ENCODE measurements at regions not wholly inside any gene's neighbourhood (a gene's known extent, or its start where the extent isn't known, plus 50 kb on each side); places are given as distances from the start of the nearest gene placed in this dataset.

DNA sequence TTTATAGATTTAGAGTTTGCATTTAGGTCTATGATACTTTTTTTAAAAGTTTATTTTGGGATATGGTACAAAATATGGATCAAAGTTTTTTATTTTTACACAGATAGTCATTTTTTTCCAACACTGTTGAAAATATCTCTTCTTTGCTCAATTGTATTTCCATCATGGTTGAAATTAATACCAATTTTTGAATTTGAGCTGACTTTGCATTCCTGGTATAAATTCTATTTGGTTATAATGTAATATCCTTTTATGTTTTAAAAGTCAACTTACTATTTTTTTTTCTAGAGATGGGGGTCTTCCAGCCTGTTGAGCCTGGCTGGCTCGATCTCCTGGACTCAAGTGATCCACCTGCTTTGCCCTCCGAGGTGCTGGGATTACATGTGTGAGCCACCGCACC is 620.1 kb downstream of the OLFM4 start:
- TF ChIP-seq, protein P1, sequence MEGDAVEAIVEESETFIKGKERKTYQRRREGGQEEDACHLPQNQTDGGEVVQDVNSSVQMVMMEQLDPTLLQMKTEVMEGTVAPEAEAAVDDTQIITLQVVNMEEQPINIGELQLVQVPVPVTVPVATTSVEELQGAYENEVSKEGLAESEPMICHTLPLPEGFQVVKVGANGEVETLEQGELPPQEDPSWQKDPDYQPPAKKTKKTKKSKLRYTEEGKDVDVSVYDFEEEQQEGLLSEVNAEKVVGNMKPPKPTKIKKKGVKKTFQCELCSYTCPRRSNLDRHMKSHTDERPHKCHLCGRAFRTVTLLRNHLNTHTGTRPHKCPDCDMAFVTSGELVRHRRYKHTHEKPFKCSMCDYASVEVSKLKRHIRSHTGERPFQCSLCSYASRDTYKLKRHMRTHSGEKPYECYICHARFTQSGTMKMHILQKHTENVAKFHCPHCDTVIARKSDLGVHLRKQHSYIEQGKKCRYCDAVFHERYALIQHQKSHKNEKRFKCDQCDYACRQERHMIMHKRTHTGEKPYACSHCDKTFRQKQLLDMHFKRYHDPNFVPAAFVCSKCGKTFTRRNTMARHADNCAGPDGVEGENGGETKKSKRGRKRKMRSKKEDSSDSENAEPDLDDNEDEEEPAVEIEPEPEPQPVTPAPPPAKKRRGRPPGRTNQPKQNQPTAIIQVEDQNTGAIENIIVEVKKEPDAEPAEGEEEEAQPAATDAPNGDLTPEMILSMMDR (IDR thresholded peaks at IDR 0.05; ENCODE audit: insufficient read depth, low read length, severe bottlenecking), result no peak
- FAIRE-seq, result no peak

DNA sequence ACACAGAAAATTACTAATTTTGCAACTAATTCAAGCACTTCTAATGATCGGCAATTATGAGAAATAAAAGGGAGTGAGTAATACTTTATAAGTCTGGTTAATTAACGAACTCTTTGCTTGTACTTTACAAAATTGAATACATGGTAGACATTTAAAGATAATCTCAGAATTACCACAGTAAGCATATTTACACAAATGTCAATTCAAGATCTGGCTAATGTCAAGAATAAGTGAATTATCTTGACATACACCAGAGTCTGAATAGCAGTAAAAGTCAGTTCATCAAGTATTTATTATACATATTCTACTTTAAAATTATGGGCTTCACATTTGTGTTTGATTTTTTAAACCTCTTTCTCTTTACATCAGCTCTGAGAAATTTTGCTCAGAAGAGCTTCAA is 643.4 kb downstream of the OLFM4 start:
- no peaks in the 10 kb centered on the region for H3K27me3 ChIP-seq (ENCODE audit: control insufficient read depth, insufficient read depth, low read length)
- H3K4me3 ChIP-seq (ENCODE audit: low read depth, low read length), result no peak overlapping the region
- TF ChIP-seq, protein P1 (IDR thresholded peaks at IDR 0.05; ENCODE audit: insufficient read depth, low read length, severe bottlenecking), result no peak
- DNase-seq (ENCODE audit: low read depth) (no peak), FAIRE-seq (no peak)
- no peaks in the 10 kb centered on the region for H3K36me3 ChIP-seq (ENCODE audit: control insufficient read depth, insufficient read depth, low read length)

More for the DNA sequence above, 620.1 kb downstream of the OLFM4 start:
- Histone ChIP-seq H3K4me3 (ENCODE audit: low read depth, low read length) (no peak overlapping the region), H3K27me3 (ENCODE audit: control insufficient read depth, insufficient read depth, low read length) (no peaks in the 10 kb centered on the region), H3K36me3 (ENCODE audit: control insufficient read depth, insufficient read depth, low read length) (no peaks in the 10 kb centered on the region)
- DNase-seq (ENCODE audit: low read depth), result no peak

DNA sequence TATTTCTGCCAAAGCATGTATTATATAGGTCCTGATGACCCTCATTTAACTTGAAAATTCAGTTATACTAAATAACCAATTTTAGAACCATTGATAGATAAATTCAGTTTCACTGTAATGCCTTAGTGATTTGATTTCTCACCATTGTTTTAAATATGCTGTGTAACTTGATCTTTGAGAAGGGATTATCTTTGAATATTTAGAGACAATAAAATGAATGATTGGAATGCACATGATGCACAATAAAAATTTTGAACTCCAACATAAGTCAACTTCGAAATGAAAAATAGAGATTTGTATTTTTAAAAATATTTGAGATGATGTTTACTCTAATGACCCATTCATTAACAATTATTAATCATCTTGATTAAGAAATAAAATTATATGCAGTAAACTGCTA is 654.5 kb downstream of the OLFM4 start:
- FAIRE-seq, result no peak
- TF ChIP-seq, protein P1 (IDR thresholded peaks at IDR 0.05; ENCODE audit: insufficient read depth, low read length, severe bottlenecking), result no peak

DNA sequence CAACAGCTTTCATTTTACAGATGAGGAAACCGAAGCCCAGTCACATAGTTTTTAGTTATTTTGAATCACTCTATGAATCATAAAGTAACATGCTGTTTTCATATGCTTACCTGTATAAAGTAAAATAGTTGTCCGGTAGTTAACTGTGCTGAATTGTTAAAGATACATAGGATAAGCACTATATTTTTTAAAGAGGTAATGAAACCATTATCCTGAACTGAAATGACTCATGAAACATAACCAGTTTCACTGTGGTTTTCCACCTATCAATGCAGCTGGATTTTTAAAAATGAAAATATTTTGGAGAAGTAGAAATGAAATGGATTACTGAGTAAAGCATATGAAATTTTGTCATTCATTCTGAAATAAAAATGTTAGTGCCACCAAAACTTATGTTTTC is 655.0 kb downstream of the OLFM4 start:
- H3K27me3 ChIP-seq (ENCODE audit: control insufficient read depth, insufficient read depth, low read length), result no peaks in the 10 kb centered on the region
- DNase-seq (ENCODE audit: low read depth) (no peak), FAIRE-seq (no peak)
- TF ChIP-seq, protein P1 (IDR thresholded peaks at IDR 0.05; ENCODE audit: insufficient read depth, low read length, severe bottlenecking), result no peak
- no peaks in the 10 kb centered on the region for H3K36me3 ChIP-seq (ENCODE audit: control insufficient read depth, insufficient read depth, low read length)
- H3K4me3 ChIP-seq (ENCODE audit: low read depth, low read length), result no peak overlapping the region

More for the DNA sequence above, 654.5 kb downstream of the OLFM4 start:
- H3K36me3 ChIP-seq (ENCODE audit: control insufficient read depth, insufficient read depth, low read length), result no peaks in the 10 kb centered on the region
- DNase-seq (ENCODE audit: low read depth), result no peak
- H3K27me3 ChIP-seq (ENCODE audit: control insufficient read depth, insufficient read depth, low read length), result no peaks in the 10 kb centered on the region
- no peak overlapping the region for H3K4me3 ChIP-seq (ENCODE audit: low read depth, low read length)

DNA sequence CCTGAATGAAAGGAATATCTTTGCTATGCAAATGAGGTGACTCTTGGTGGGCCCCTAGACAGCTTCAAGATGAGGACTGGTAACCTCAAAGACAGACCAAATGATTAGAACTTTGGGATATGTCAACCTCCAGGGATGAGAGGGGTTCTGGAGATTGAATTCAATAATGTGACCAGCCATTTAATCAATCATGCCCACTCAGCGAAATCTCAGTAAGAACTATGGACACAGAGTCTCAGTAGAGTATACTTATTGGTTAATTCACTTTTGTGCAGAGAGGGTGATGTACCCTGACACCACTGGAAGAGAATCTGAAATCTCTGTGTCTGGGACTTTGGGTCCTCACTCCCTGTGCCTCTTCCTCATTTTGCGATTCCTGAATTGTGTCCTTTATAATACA is 662.8 kb downstream of the OLFM4 start:
- Histone ChIP-seq H3K27me3 (ENCODE audit: control insufficient read depth, insufficient read depth, low read length) (no peaks in the 10 kb centered on the region), H3K36me3 (ENCODE audit: control insufficient read depth, insufficient read depth, low read length) (no peaks in the 10 kb centered on the region), H3K4me3 (ENCODE audit: low read depth, low read length) (no peak overlapping the region)
- FAIRE-seq (no peak), DNase-seq (ENCODE audit: low read depth) (no peak)
- TF ChIP-seq, protein P1 (IDR thresholded peaks at IDR 0.05; ENCODE audit: insufficient read depth, low read length, severe bottlenecking), result no peak

DNA sequence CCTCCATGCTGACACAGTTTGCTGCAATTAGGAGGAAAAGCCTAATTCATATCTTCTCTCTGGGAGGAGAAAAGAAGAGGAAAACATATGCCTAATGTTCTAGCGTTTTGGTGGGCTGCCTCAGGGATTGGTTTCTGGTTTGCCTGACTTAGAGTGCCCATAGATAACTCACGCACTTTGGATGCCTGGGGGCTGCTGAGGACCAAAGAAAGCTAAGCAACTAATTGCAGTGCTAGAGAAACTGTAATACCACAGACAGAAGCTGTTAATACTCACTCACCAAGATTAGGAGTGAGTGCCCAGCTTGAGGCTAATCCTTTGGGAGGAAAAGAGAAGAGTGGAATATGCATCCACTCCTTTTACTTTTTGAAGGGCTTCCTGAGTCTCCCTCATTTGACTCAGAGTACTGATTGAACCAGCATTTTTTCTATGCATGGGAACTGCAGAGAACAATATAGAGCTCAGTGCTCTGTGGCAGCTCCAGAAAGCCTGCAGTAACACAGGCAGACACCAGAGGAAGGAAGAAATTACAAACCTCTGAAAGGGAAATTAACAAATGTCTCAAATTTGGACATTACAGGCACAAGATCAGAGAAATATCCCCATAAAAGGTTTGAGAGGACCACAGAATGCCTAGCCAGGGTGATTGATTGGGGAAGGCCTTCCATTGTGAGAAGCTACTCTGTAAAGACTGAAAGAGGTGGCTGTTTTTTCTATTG is 666.4 kb downstream of the OLFM4 start:
- Histone ChIP-seq H3K27me3 (ENCODE audit: control insufficient read depth, insufficient read depth, low read length) (no peaks in the 10 kb centered on the region), H3K4me3 (ENCODE audit: low read depth, low read length) (no peak overlapping the region), H3K36me3 (ENCODE audit: control insufficient read depth, insufficient read depth, low read length) (no peaks in the 10 kb centered on the region)
- FAIRE-seq (no peak), DNase-seq (ENCODE audit: low read depth) (no peak)
- TF ChIP-seq, protein P1 (IDR thresholded peaks at IDR 0.05; ENCODE audit: insufficient read depth, low read length, severe bottlenecking), result no peak

All from bronchial epithelial cell (primary cell).